Neural cell (in vitro differentiated cells): ENCODE measurements at regions not wholly inside any gene's neighbourhood (a gene's known extent, or its start where the extent isn't known, plus 50 kb on each side); places are given as distances from the start of the nearest gene placed in this dataset.

ENCODE experiments used
- H2AFZ ChIP-seq: fragments of 200-600, 300-800 bp; sonication (generic), shearing (Covaris generic); 2 replicates; pipeline ENCODE4 v1.6.0; 2014; ENCODE audit warnings: low read depth, mild to moderate bottlenecking, antibody characterized with exemption, low read length, moderate library complexity
- H3F3A ChIP-seq: fragments of 200-600 bp; shearing (Covaris generic); 2 replicates; pipeline ENCODE4 v1.6.1; 2016; ENCODE audit warnings: mild to moderate bottlenecking, moderate library complexity, mixed read lengths, antibody characterized with exemption, low read length; ENCODE audit not compliant: insufficient read depth, poor library complexity, severe bottlenecking
- H3K27ac ChIP-seq: fragments of 200-600, 300-800 bp; sonication (generic), shearing (Covaris generic); 2 replicates; pipeline ENCODE4 v1.5.1; 2014; ENCODE audit warnings: mild to moderate bottlenecking, low read length, moderate library complexity
- H3K27me3 ChIP-seq: fragments of 300-800, 200-600 bp; sonication (generic), shearing (Covaris generic); 2 replicates; pipeline ENCODE4 v1.6.0; 2014; ENCODE audit warnings: mild to moderate bottlenecking, low read depth, low read length, moderate library complexity; ENCODE audit not compliant: insufficient read depth
- H3K36me3 ChIP-seq: fragments of 300-800, 200-600 bp; sonication (generic), shearing (Covaris generic); 2 replicates; pipeline ENCODE4 v1.5.1; 2014; ENCODE audit warnings: mild to moderate bottlenecking, antibody characterized with exemption, low read length, moderate library complexity; ENCODE audit not compliant: insufficient read depth
- H3K4me2 ChIP-seq: fragments of 300-800, 200-600 bp; sonication (generic), shearing (Covaris generic); 2 replicates; pipeline ENCODE4 v1.6.0; 2014; ENCODE audit warnings: mild to moderate bottlenecking, low read length
- H3K4me3 ChIP-seq: fragments of 300-800, 200-600 bp; sonication (generic), shearing (Covaris generic); 2 replicates; pipeline ENCODE4 v1.5.1; 2014; ENCODE audit warnings: mild to moderate bottlenecking, low read length, moderate library complexity
- H3K79me2 ChIP-seq: fragments of 200-600 bp; shearing (Covaris generic); replicated peaks from 2 replicates; pipeline ENCODE4 v1.6.0; 2014; ENCODE audit warnings: mild to moderate bottlenecking, low read length, moderate library complexity; ENCODE audit not compliant: insufficient read depth
- H3K9ac ChIP-seq: fragments of 300-800, 200-600 bp; sonication (generic), shearing (Covaris generic); 2 replicates; pipeline ENCODE4 v1.6.1; 2016; ENCODE audit warnings: mild to moderate bottlenecking, low read length, mixed read lengths
- H3K9me2 ChIP-seq: fragments of 200-600 bp; shearing (Covaris generic); 2 replicates; pipeline ENCODE4 v1.6.1; 2016; ENCODE audit warnings: mild to moderate bottlenecking, low read length, mixed read lengths; ENCODE audit not compliant: insufficient read depth
- H3K9me3 ChIP-seq: fragments of 200-600, 300-800 bp; sonication (generic), shearing (Covaris generic); 2 replicates; pipeline ENCODE4 v1.6.1; 2016; ENCODE audit warnings: mild to moderate bottlenecking, mixed run types, low read length, moderate library complexity, mixed read lengths
- H4K20me1 ChIP-seq: fragments of 200-600 bp; shearing (Covaris generic); 2 replicates; pipeline ENCODE4 v1.6.1; 2016; ENCODE audit warnings: mild to moderate bottlenecking, mixed run types; ENCODE audit not compliant: insufficient read depth
- EP300 ChIP-seq: fragments of 450-650 bp; conservative IDR thresholded peaks from 2 replicates; pipeline ENCODE4 v1.6.1; 2014; ENCODE audit warnings: antibody characterized with exemption, mild to moderate bottlenecking, moderate library complexity; ENCODE audit not compliant: poor library complexity, severe bottlenecking
- EZH2 ChIP-seq: fragments of 200-600, 300-800 bp; shearing (Covaris generic), sonication (generic); IDR thresholded peaks from 2 replicates; pipeline ENCODE4 v1.6.1; 2014; ENCODE audit warnings: antibody characterized with exemption, low read length, borderline replicate concordance, mild to moderate bottlenecking; ENCODE audit not compliant: insufficient read depth, poor library complexity, severe bottlenecking
- MXI1 ChIP-seq: fragments of 450-650 bp; conservative IDR thresholded peaks from 2 replicates; pipeline ENCODE4 v1.6.1; 2014; ENCODE audit warnings: antibody characterized with exemption, mild to moderate bottlenecking; ENCODE audit not compliant: poor library complexity, severe bottlenecking
- POLR2AphosphoS5 ChIP-seq: IDR thresholded peaks from 2 replicates; pipeline ENCODE4 v1.6.1; 2012
- RAD21 ChIP-seq: fragments of 450-650 bp; conservative IDR thresholded peaks from 2 replicates; pipeline ENCODE4 v1.6.1; 2014; ENCODE audit warnings: antibody characterized with exemption, mild to moderate bottlenecking, moderate library complexity
- SMC3 ChIP-seq: fragments of 450-650 bp; conservative IDR thresholded peaks from 2 replicates; pipeline ENCODE4 v1.6.1; 2014; ENCODE audit warnings: antibody characterized with exemption, mild to moderate bottlenecking, moderate library complexity; ENCODE audit not compliant: poor library complexity
- TAF1 ChIP-seq: IDR thresholded peaks from 2 replicates; pipeline ENCODE4 v1.6.1; 2012; ENCODE audit warnings: low read depth
- TF ChIP-seq, protein P1 (sequence below): IDR thresholded peaks from 2 replicates; pipeline ENCODE4 v1.6.1; 2012; ENCODE audit warnings: borderline replicate concordance
- TF ChIP-seq, protein P2 (sequence below): fragments of 450-650 bp; IDR thresholded peaks from 2 replicates; pipeline ENCODE4 v1.5.1; 2014; ENCODE audit warnings: antibody characterized with exemption, mild to moderate bottlenecking, moderate library complexity; ENCODE audit not compliant: poor library complexity, severe bottlenecking

DNA sequence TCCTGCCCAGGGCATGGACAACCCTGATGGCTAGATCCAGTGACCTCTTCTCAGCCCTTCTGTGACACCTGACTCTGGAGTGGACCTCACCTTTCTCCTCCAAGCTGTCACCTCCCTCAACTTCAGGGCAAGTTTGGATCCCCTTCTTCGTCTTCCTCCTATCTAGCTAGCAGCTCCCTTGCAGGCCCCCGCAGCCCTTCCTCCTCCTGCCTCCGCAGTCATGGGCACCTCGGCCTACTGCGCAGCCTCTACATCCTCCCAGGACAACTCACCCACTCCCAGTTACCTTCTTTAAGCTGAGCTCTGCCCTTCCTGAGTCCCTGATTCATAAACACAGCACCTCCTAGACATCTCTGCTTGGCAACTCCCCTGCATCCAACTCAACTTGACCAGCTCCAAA, 61.3 kb upstream of the ID3 start:
- Histone ChIP-seq H3K9me2 (no peaks in the 10 kb centered on the region), H3K9me3 (no peaks in the 10 kb centered on the region), H3K36me3 (no peaks in the 10 kb centered on the region), H3F3A (no peaks in the 10 kb centered on the region), H3K4me3 (no peak overlapping the region), H3K27me3 (peaks cover 31% of the 10 kb centered on the region), H3K79me2 (no peaks in the 10 kb centered on the region), H2AFZ (no peak overlapping the region), H4K20me1 (no peaks in the 10 kb centered on the region), H3K4me2 (no peak overlapping the region), H3K9ac (no peak overlapping the region), H3K27ac (no peak overlapping the region)
- no peak for TF ChIP-seq POLR2AphosphoS5

DNA sequence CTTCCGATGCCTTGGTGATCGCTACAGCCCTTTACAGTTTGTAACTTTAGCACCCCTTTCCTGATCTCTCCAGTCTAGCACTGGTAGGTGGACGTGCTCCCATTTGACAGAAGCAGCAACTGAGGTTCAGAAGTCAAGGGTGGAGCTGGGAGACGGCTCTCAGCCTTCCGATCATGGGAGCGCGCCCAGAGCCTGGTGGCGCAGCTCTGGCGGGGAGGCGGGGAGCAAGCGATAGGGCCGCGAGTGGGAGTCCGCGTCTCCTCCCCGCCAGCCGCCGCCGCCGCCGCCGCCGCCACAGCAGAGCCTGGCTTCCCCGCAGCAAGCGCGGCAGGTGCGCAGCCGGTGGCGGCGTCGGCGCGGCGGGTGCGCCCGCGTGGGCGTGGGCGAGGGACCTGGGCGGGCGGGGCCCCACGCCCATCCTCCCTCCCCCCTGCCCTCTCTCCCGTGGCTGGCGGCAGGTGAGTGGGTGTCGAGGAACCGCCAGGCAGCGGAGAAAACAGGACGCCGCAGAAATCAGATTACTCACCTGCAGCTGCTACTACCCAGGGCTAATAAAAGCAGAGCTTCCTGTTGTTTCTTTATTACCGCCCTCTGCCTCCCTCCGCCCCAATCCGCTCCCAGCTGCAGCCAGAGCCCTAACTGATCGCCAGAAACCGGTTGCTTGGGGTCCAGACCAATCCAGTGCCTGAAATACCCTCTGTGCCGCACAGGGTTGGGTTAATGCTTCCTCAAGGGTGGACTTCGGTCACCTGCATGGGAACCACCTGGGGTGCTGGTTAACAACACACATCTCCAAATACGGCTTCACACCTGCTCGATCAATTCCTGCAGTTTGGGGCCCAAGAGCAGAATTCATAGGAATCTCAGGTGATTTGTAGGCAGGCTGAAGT, 60.2 kb upstream of the ID3 start:
- H3F3A ChIP-seq = no peaks in the 10 kb centered on the region
- H3K9me2 ChIP-seq = no peaks in the 10 kb centered on the region
- H3K4me3 ChIP-seq = peak overlapping the region; percentile 46
- H3K27ac ChIP-seq = no peak overlapping the region
- H3K36me3 ChIP-seq = no peaks in the 10 kb centered on the region
- H3K4me2 ChIP-seq = no peak overlapping the region
- no peaks in the 10 kb centered on the region for H3K79me2 ChIP-seq
- no peak for TF ChIP-seq TAF1
- TF ChIP-seq SMC3 = no peak
- TF ChIP-seq, protein P1, sequence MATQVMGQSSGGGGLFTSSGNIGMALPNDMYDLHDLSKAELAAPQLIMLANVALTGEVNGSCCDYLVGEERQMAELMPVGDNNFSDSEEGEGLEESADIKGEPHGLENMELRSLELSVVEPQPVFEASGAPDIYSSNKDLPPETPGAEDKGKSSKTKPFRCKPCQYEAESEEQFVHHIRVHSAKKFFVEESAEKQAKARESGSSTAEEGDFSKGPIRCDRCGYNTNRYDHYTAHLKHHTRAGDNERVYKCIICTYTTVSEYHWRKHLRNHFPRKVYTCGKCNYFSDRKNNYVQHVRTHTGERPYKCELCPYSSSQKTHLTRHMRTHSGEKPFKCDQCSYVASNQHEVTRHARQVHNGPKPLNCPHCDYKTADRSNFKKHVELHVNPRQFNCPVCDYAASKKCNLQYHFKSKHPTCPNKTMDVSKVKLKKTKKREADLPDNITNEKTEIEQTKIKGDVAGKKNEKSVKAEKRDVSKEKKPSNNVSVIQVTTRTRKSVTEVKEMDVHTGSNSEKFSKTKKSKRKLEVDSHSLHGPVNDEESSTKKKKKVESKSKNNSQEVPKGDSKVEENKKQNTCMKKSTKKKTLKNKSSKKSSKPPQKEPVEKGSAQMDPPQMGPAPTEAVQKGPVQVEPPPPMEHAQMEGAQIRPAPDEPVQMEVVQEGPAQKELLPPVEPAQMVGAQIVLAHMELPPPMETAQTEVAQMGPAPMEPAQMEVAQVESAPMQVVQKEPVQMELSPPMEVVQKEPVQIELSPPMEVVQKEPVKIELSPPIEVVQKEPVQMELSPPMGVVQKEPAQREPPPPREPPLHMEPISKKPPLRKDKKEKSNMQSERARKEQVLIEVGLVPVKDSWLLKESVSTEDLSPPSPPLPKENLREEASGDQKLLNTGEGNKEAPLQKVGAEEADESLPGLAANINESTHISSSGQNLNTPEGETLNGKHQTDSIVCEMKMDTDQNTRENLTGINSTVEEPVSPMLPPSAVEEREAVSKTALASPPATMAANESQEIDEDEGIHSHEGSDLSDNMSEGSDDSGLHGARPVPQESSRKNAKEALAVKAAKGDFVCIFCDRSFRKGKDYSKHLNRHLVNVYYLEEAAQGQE = no peak
- TF ChIP-seq, protein P2, sequence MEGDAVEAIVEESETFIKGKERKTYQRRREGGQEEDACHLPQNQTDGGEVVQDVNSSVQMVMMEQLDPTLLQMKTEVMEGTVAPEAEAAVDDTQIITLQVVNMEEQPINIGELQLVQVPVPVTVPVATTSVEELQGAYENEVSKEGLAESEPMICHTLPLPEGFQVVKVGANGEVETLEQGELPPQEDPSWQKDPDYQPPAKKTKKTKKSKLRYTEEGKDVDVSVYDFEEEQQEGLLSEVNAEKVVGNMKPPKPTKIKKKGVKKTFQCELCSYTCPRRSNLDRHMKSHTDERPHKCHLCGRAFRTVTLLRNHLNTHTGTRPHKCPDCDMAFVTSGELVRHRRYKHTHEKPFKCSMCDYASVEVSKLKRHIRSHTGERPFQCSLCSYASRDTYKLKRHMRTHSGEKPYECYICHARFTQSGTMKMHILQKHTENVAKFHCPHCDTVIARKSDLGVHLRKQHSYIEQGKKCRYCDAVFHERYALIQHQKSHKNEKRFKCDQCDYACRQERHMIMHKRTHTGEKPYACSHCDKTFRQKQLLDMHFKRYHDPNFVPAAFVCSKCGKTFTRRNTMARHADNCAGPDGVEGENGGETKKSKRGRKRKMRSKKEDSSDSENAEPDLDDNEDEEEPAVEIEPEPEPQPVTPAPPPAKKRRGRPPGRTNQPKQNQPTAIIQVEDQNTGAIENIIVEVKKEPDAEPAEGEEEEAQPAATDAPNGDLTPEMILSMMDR = no peak
- no peak for TF ChIP-seq EP300
- no peak for TF ChIP-seq EZH2
- no peak for TF ChIP-seq POLR2AphosphoS5
- no peak for TF ChIP-seq RAD21
- no peak for TF ChIP-seq MXI1
- H3K9ac ChIP-seq = no peak overlapping the region
- no peak overlapping the region for H2AFZ ChIP-seq
- peaks cover 31% of the 10 kb centered on the region for H3K27me3 ChIP-seq
- H3K9me3 ChIP-seq = no peaks in the 10 kb centered on the region
- no peaks in the 10 kb centered on the region for H4K20me1 ChIP-seq
